ENCODE measurements at regions not wholly inside any gene's neighbourhood (a gene's known extent, or its start where the extent isn't known, plus 50 kb on each side); places are given as distances from the start of the nearest gene placed in this dataset.
"Not testable (repeated sequence)": the region's sequence is repeated elsewhere in the genome, so short reads cannot be mapped to it uniquely, and the experiment has no call there.

- Histone ChIP-seq H3K9me3 (ENCODE audit: control insufficient read depth, insufficient read depth, low read length) (no peaks in the 10 kb centered on the region), H3K4me1 (ENCODE audit: control insufficient read depth, insufficient read depth, low read length) (no peaks in the 10 kb centered on the region), H3K27ac (ENCODE audit: low read length) (no peak overlapping the region), H3K27me3 (ENCODE audit: control insufficient read depth, insufficient read depth, low read length) (no peaks in the 10 kb centered on the region), H3K36me3 (ENCODE audit: control insufficient read depth, insufficient read depth, low read length) (no peaks in the 10 kb centered on the region), H3K4me3 (ENCODE audit: low read length) (no peak overlapping the region)
- no peak for DNase-seq (ENCODE audit: low read depth, low spot score)
- WGBS (ENCODE audit: insufficient coverage, insufficient read length): no CpG with 5 or more reads among the region's 1 CpG
Measured at GRCh38 chr1:214761030-214761429, 158.0 kb downstream of the CENPF start.

- DNase-seq (ENCODE audit: low read depth, low spot score): no peak
- Histone ChIP-seq H3K4me3 (ENCODE audit: low read length) (no peak overlapping the region), H3K4me1 (ENCODE audit: control insufficient read depth, insufficient read depth, low read length) (no peaks in the 10 kb centered on the region), H3K27me3 (ENCODE audit: control insufficient read depth, insufficient read depth, low read length) (no peaks in the 10 kb centered on the region), H3K27ac (ENCODE audit: low read length) (no peak overlapping the region), H3K9me3 (ENCODE audit: control insufficient read depth, insufficient read depth, low read length) (no peaks in the 10 kb centered on the region), H3K36me3 (ENCODE audit: control insufficient read depth, insufficient read depth, low read length) (no peaks in the 10 kb centered on the region)
Measured at GRCh38 chr1:214762902-214763301, 159.9 kb downstream of the CENPF start.

DNA sequence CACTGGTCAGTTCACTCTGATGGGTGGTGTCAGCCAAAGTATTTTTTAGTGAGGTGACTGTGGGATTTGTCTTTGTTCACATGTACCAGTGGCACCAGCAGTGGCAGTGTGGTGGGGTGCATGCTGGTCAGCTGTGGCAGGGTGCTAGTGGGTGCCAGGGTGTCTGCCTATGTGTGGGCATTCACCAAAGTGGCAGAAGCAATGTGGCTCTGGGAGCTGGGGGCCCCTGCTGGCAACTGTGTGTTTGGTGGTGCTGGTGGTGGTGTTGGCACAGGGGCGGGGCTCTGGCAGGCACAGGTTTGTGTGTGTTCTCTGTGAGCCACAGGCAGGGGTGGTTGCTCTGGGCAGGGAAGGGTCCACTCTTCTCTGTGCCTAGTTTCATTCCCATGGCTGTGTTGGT, 161.5 kb downstream of the CENPF start:
- Histone ChIP-seq H3K4me1 (ENCODE audit: control insufficient read depth, insufficient read depth, low read length) (no peaks in the 10 kb centered on the region), H3K27ac (ENCODE audit: low read length) (no peak overlapping the region), H3K9me3 (ENCODE audit: control insufficient read depth, insufficient read depth, low read length) (no peaks in the 10 kb centered on the region), H3K4me3 (ENCODE audit: low read length) (no peak overlapping the region), H3K36me3 (ENCODE audit: control insufficient read depth, insufficient read depth, low read length) (no peaks in the 10 kb centered on the region), H3K27me3 (ENCODE audit: control insufficient read depth, insufficient read depth, low read length) (no peaks in the 10 kb centered on the region)
- DNase-seq (ENCODE audit: low read depth, low spot score): no peak
- no CpG with 5 or more reads among the region's 1 CpG for WGBS (ENCODE audit: insufficient coverage, insufficient read length)

GRCh38 chr1:214767221-214767620, 164.2 kb downstream of the CENPF start:
- no peaks in the 10 kb centered on the region for H3K36me3 ChIP-seq (ENCODE audit: control insufficient read depth, insufficient read depth, low read length)
- H3K4me1 ChIP-seq (ENCODE audit: control insufficient read depth, insufficient read depth, low read length): no peaks in the 10 kb centered on the region
- H3K9me3 ChIP-seq (ENCODE audit: control insufficient read depth, insufficient read depth, low read length): no peaks in the 10 kb centered on the region
- no peaks in the 10 kb centered on the region for H3K27me3 ChIP-seq (ENCODE audit: control insufficient read depth, insufficient read depth, low read length)
- no peak overlapping the region for H3K4me3 ChIP-seq (ENCODE audit: low read length)
- no peak overlapping the region for H3K27ac ChIP-seq (ENCODE audit: low read length)
- DNase-seq (ENCODE audit: low read depth, low spot score): no peak

- H3K9me3 ChIP-seq (ENCODE audit: control insufficient read depth, insufficient read depth, low read length); H3K4me3 ChIP-seq (ENCODE audit: low read length); H3K36me3 ChIP-seq (ENCODE audit: control insufficient read depth, insufficient read depth, low read length); H3K4me1 ChIP-seq (ENCODE audit: control insufficient read depth, insufficient read depth, low read length); DNase-seq (ENCODE audit: low read depth, low spot score); H3K27me3 ChIP-seq (ENCODE audit: control insufficient read depth, insufficient read depth, low read length); H3K27ac ChIP-seq (ENCODE audit: low read length): not testable (repeated sequence)
Measured at GRCh38 chr1:214769666-214770065, 166.7 kb downstream of the CENPF start.

DNA sequence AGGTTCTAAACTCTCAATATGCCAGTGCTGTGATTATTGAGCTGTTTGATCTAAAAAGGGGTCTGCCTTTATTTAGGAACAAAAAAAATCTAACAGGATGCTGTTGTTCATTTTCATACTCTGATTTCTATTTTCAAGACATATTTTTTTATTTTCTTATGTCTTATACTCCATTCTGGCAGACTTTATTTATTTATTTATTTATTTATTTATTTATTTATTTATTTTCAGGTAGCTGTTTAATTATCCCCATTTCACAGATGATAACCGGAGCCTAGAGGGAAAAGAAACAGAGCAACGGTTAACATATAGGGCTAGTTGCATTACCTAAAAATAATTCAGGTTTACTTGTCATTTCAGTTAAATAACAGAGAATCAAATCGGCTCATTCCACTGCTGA, 174.4 kb downstream of the CENPF start:
- Histone ChIP-seq H3K27ac (ENCODE audit: low read length) (no peak overlapping the region), H3K9me3 (ENCODE audit: control insufficient read depth, insufficient read depth, low read length) (no peaks in the 10 kb centered on the region), H3K4me3 (ENCODE audit: low read length) (no peak overlapping the region), H3K4me1 (ENCODE audit: control insufficient read depth, insufficient read depth, low read length) (no peaks in the 10 kb centered on the region), H3K36me3 (ENCODE audit: control insufficient read depth, insufficient read depth, low read length) (no peaks in the 10 kb centered on the region), H3K27me3 (ENCODE audit: control insufficient read depth, insufficient read depth, low read length) (no peaks in the 10 kb centered on the region)
- WGBS (ENCODE audit: insufficient coverage, insufficient read length): no CpG with 5 or more reads among the region's 3 CpGs
- DNase-seq (ENCODE audit: low read depth, low spot score): no peak

- Histone ChIP-seq H3K4me3 (ENCODE audit: low read length) (no peak overlapping the region), H3K27me3 (ENCODE audit: control insufficient read depth, insufficient read depth, low read length) (no peaks in the 10 kb centered on the region), H3K27ac (ENCODE audit: low read length) (no peak overlapping the region), H3K36me3 (ENCODE audit: control insufficient read depth, insufficient read depth, low read length) (no peaks in the 10 kb centered on the region), H3K9me3 (ENCODE audit: control insufficient read depth, insufficient read depth, low read length) (no peaks in the 10 kb centered on the region), H3K4me1 (ENCODE audit: control insufficient read depth, insufficient read depth, low read length) (no peaks in the 10 kb centered on the region)
- no peak for DNase-seq (ENCODE audit: low read depth, low spot score)
- WGBS (ENCODE audit: insufficient coverage, insufficient read length): no CpG with 5 or more reads among the region's 1 CpG
Measured at GRCh38 chr1:214791961-214792360, 189.0 kb downstream of the CENPF start.

DNA sequence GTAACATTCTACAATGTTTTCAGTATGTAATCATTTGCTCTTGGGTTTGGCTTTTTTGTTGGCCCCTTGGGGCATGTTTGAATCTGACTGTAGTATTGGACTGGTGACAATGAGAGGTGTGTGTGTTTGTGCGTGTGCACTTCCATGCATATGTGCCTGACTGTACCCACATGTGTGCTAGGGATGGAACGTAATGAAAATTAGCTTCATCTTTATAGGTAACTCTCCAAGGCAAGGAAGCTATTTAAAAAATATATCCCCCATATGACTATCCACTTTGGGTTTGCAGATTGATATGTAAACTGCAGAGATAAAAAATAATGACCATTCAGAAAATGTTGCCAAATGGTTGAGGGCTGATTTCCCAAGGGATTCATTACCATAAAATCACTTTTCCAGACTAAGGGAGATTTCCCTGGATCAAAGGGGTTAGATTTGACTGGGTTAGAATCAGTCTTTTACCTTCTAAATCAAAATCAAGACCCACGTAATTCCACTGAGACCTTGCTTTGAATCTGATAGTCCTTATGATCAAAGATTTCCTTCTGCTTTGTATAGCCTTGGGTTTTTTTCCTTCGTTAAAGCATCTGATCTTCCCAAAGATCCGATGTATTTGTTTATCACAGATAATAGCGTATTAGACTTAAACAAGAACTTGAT, 189.7 kb downstream of the CENPF start:
- Histone ChIP-seq H3K27ac (ENCODE audit: low read length) (no peak overlapping the region), H3K27me3 (ENCODE audit: control insufficient read depth, insufficient read depth, low read length) (no peaks in the 10 kb centered on the region), H3K4me3 (ENCODE audit: low read length) (no peak overlapping the region), H3K4me1 (ENCODE audit: control insufficient read depth, insufficient read depth, low read length) (no peaks in the 10 kb centered on the region), H3K36me3 (ENCODE audit: control insufficient read depth, insufficient read depth, low read length) (no peaks in the 10 kb centered on the region), H3K9me3 (ENCODE audit: control insufficient read depth, insufficient read depth, low read length) (no peaks in the 10 kb centered on the region)
- WGBS (ENCODE audit: insufficient coverage, insufficient read length): no CpG with 5 or more reads among the region's 6 CpGs
- no peak for DNase-seq (ENCODE audit: low read depth, low spot score)

DNA sequence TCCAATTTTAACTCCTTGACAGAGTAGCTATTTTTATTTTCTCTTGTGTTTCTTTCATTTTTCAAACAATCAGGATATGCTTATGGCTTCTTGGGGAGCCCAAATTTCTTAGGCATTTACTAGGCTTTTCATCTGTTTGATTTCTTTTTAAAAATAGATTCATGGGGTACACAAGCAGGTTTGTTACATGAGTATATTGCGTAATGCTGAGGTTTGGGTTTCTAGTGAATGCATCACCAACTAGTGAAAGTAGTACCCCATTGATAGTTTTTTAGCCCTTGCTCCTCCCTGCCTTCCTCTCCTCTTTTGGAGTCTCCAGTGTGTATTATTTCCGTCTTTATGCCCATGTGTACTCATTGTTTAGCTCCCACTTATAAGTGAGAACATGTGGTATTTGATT, 190.7 kb downstream of the CENPF start:
- Histone ChIP-seq H3K27ac (ENCODE audit: low read length) (no peak overlapping the region), H3K9me3 (ENCODE audit: control insufficient read depth, insufficient read depth, low read length) (no peaks in the 10 kb centered on the region), H3K4me3 (ENCODE audit: low read length) (no peak overlapping the region), H3K27me3 (ENCODE audit: control insufficient read depth, insufficient read depth, low read length) (no peaks in the 10 kb centered on the region), H3K36me3 (ENCODE audit: control insufficient read depth, insufficient read depth, low read length) (no peaks in the 10 kb centered on the region), H3K4me1 (ENCODE audit: control insufficient read depth, insufficient read depth, low read length) (no peaks in the 10 kb centered on the region)
- no peak for DNase-seq (ENCODE audit: low read depth, low spot score)
- no CpG with 5 or more reads among the region's 2 CpGs for WGBS (ENCODE audit: insufficient coverage, insufficient read length)

DNA sequence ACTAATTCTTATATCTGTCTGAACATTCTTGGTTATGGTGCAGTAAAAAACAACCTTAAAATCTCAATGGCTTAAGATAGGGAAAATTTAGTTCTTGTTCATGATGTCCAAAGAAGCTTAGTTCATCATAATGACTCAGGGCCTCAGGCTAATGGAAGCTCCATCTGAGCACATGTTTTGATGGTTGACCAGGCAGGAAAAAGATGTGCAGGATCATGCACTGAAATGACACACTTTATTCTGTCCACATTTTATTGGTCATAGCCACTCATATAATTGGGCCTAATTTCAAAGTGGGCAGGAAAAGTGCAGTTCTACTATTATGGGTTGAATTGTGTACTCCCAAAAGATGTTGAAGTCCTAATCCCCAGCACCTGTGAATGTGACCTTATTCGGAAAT, 198.2 kb downstream of the CENPF start:
- H3K36me3 ChIP-seq (ENCODE audit: control insufficient read depth, insufficient read depth, low read length): no peaks in the 10 kb centered on the region
- no peaks in the 10 kb centered on the region for H3K9me3 ChIP-seq (ENCODE audit: control insufficient read depth, insufficient read depth, low read length)
- no peaks in the 10 kb centered on the region for H3K27me3 ChIP-seq (ENCODE audit: control insufficient read depth, insufficient read depth, low read length)
- no peak for DNase-seq (ENCODE audit: low read depth, low spot score)
- no peaks in the 10 kb centered on the region for H3K4me1 ChIP-seq (ENCODE audit: control insufficient read depth, insufficient read depth, low read length)
- no peak overlapping the region for H3K4me3 ChIP-seq (ENCODE audit: low read length)
- no CpG with 5 or more reads among the region's 1 CpG for WGBS (ENCODE audit: insufficient coverage, insufficient read length)
- H3K27ac ChIP-seq (ENCODE audit: low read length): no peak overlapping the region

DNA sequence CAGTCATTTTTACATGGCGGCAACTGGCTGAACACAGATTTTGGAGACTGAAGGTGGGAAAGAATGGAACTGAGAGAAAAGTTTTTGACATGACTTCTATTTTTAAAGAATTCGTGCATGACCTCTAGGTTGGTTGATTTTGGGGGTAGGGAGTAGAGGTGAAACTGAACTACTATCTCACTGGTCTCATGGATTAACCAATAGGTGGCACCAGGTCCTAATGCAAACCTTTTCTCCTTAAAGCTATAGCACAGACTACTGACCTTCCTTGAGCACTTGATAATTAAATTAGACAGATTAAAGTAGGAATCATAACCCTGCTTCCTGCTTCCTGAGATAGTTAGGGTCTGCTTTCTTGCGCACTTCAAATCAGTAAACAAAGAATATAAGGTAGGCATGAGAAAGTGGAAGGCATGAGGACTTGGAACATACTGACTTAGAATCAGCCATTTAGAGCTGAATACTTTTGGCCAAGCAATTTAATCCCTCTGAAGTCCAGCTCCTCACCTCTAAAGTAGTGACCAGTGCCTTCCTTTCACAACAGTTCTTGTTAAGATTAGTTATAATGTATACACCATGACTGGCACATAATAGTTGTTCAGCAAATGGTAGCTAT, 206.0 kb downstream of the CENPF start:
- WGBS (ENCODE audit: insufficient coverage, insufficient read length): no CpG with 5 or more reads among the region's 3 CpGs
- Histone ChIP-seq H3K27ac (ENCODE audit: low read length) (no peak overlapping the region), H3K36me3 (ENCODE audit: control insufficient read depth, insufficient read depth, low read length) (no peaks in the 10 kb centered on the region), H3K4me3 (ENCODE audit: low read length) (no peak overlapping the region), H3K4me1 (ENCODE audit: control insufficient read depth, insufficient read depth, low read length) (no peaks in the 10 kb centered on the region), H3K27me3 (ENCODE audit: control insufficient read depth, insufficient read depth, low read length) (no peaks in the 10 kb centered on the region), H3K9me3 (ENCODE audit: control insufficient read depth, insufficient read depth, low read length) (no peaks in the 10 kb centered on the region)
- DNase-seq (ENCODE audit: low read depth, low spot score): no peak

All from iPS DF 6.9 (cell line).